ENCODE measurements at regions not wholly inside any gene's neighbourhood (a gene's known extent, or its start where the extent isn't known, plus 50 kb on each side); places are given as distances from the start of the nearest gene placed in this dataset.

DNA sequence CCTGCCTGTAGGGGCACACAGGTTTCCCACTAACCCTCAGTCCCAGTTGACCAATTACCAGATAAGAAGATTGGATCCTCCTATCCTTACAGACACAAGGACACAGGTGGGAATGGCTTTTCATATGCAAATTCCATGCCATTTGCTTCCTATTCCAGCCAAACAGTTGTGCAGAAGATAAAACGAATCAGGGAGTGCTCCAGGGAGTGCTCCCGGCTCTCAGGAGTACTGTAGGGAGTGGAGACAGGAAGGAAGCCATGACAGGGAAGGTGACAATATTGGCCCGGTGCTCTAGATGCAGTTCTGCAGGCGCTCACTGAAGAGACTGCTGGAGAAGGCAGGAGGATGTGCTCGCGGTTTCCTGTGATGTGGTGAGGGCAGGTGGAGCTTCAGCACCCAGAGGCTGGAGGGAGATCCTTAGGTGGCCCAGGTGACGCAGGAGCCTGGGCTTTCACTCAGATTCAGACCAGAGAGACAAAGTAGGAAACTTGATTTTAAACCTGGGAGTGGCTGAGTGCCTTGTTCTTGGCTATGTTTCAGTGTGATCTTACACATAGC lies 260.0 kb downstream of the AUH start:
- TF ChIP-seq, protein P1, sequence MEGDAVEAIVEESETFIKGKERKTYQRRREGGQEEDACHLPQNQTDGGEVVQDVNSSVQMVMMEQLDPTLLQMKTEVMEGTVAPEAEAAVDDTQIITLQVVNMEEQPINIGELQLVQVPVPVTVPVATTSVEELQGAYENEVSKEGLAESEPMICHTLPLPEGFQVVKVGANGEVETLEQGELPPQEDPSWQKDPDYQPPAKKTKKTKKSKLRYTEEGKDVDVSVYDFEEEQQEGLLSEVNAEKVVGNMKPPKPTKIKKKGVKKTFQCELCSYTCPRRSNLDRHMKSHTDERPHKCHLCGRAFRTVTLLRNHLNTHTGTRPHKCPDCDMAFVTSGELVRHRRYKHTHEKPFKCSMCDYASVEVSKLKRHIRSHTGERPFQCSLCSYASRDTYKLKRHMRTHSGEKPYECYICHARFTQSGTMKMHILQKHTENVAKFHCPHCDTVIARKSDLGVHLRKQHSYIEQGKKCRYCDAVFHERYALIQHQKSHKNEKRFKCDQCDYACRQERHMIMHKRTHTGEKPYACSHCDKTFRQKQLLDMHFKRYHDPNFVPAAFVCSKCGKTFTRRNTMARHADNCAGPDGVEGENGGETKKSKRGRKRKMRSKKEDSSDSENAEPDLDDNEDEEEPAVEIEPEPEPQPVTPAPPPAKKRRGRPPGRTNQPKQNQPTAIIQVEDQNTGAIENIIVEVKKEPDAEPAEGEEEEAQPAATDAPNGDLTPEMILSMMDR (IDR thresholded peaks at IDR 0.05): no peak
- no peak for TF ChIP-seq POLR2AphosphoS5 (IDR thresholded peaks at IDR 0.05)
- TF ChIP-seq POLR2A (IDR thresholded peaks at IDR 0.05): no peak

All from transverse colon (tissue), 4 donors.